IMR-90 (cell line): ENCODE measurements at regions not wholly inside any gene's neighbourhood (a gene's known extent, or its start where the extent isn't known, plus 50 kb on each side); places are given as distances from the start of the nearest gene placed in this dataset.

ENCODE experiments used
- ATAC-seq: fragments of 200-7000 bp; cut with Tn5 transposase; 2 replicates; pipeline ENCODE4 v1.9.1; 2020; ENCODE audit warnings: low read depth, mild to moderate bottlenecking, moderate library complexity
- BruUV-seq: library from RNA; stranded (reverse); fragments of 400-500 nt; replicated peaks from 2 replicates; lab custom pipeline; 2021; lab: Mats Ljungman, UMichigan
- CTCF ChIA-PET: fragments of 300-600 bp; formaldehyde crosslinking; extraction: SDS; loops from one replicate; lab custom pipeline; 2021; ENCODE audit warnings: antibody characterized with exemption; lab: Yijun Ruan, JAX
- POLR2A ChIA-PET: fragments of 300-600 bp; sonication (Branson Sonifier 250); formaldehyde crosslinking; loops from one replicate; lab custom pipeline; 2022; ENCODE audit warnings: antibody characterized with exemption; ENCODE audit not compliant: unreplicated experiment; lab: Charles Lee
- DNase-seq: peaks from one replicate; pipeline ENCODE4 v3.0.0; 2013
- H2AFZ ChIP-seq: replicated peaks from 2 replicates; pipeline ENCODE3; 2013; ENCODE audit warnings: low read length, mild to moderate bottlenecking; ENCODE audit not compliant: poor library complexity
- H2AK5ac ChIP-seq: 2 replicates; pipeline ENCODE4 v1.6.1; 2013; ENCODE audit warnings: low read depth, low read length, inconsistent platforms
- H2AK9ac ChIP-seq: replicated peaks from 2 replicates; pipeline ENCODE3; 2013; ENCODE audit warnings: mild to moderate bottlenecking, low read depth, low read length, moderate library complexity; ENCODE audit not compliant: poor library complexity
- H2BK120ac ChIP-seq: 2 replicates; pipeline ENCODE4 v1.6.1; 2013; ENCODE audit warnings: low read depth, low read length, inconsistent platforms
- H2BK15ac ChIP-seq: 3 replicates; pipeline ENCODE4 v1.6.1; 2013; ENCODE audit warnings: low read depth, low read length, inconsistent platforms
- H2BK20ac ChIP-seq: 2 replicates; pipeline ENCODE4 v1.6.1; 2013; ENCODE audit warnings: low read depth, mild to moderate bottlenecking, inconsistent platforms, low read length, moderate library complexity
- H2BK5ac ChIP-seq: 2 replicates; pipeline ENCODE4 v1.6.1; 2013; ENCODE audit warnings: mild to moderate bottlenecking, low read depth, low read length, inconsistent platforms; ENCODE audit not compliant: poor library complexity, severe bottlenecking
- H3K14ac ChIP-seq: replicated peaks from 2 replicates; pipeline ENCODE4 v1.6.1; 2013; ENCODE audit warnings: low read depth, low read length, inconsistent platforms
- H3K18ac ChIP-seq: 2 replicates; pipeline ENCODE4 v1.6.1; 2013; ENCODE audit warnings: low read depth, low read length, control low read depth
- H3K23ac ChIP-seq: 2 replicates; pipeline ENCODE4 v1.6.1; 2013; ENCODE audit warnings: low read depth, low read length, inconsistent platforms
- H3K27ac ChIP-seq: 2 replicates; pipeline ENCODE4 v1.5.1; 2013; ENCODE audit warnings: mild to moderate bottlenecking, control low read depth, low read length; ENCODE audit not compliant: insufficient read depth
- H3K27me3 ChIP-seq: 2 replicates; pipeline ENCODE4 v1.6.1; 2013; ENCODE audit warnings: low read length; ENCODE audit not compliant: control insufficient read depth, insufficient read depth
- H3K36me3 ChIP-seq: 2 replicates; pipeline ENCODE4 v1.6.1; 2013; ENCODE audit warnings: low read length, mixed read lengths; ENCODE audit not compliant: control insufficient read depth, insufficient read depth
- H3K4ac ChIP-seq: 2 replicates; pipeline ENCODE4 v1.6.1; 2013; ENCODE audit warnings: low read depth, low read length, inconsistent platforms
- H3K4me1 ChIP-seq: 2 replicates; pipeline ENCODE4 v1.6.1; 2013; ENCODE audit warnings: low read length, mixed read lengths; ENCODE audit not compliant: control insufficient read depth, insufficient read depth
- H3K4me2 ChIP-seq: 2 replicates; pipeline ENCODE4 v1.6.1; 2013; ENCODE audit warnings: low read depth, mild to moderate bottlenecking, control low read depth, low read length, moderate library complexity
- H3K4me3 ChIP-seq: 2 replicates; pipeline ENCODE4 v1.5.1; 2013; ENCODE audit warnings: low read depth, mild to moderate bottlenecking, control low read depth, low read length, moderate library complexity; ENCODE audit not compliant: insufficient read depth
- H3K56ac ChIP-seq: 2 replicates; pipeline ENCODE4 v1.6.1; 2013; ENCODE audit warnings: low read length, inconsistent platforms; ENCODE audit not compliant: insufficient read depth; ENCODE audit errors: extremely low read depth
- H3K79me1 ChIP-seq, 2 experiments: 2 replicates each; pipeline ENCODE4 v1.6.1; 2013; ENCODE audit warnings: low read length in 2 of 2, inconsistent platforms in 1 of 2, low read depth in 1 of 2
- H3K9ac ChIP-seq: 2 replicates; pipeline ENCODE4 v1.6.1; 2013; ENCODE audit warnings: low read depth, low read length, control low read depth
- H3K9me1 ChIP-seq: 2 replicates; pipeline ENCODE4 v1.6.1; 2013; ENCODE audit warnings: low read length, inconsistent platforms; ENCODE audit not compliant: insufficient read depth
- H3K9me3 ChIP-seq: 2 replicates; pipeline ENCODE4 v1.6.1; 2013; ENCODE audit warnings: low read length; ENCODE audit not compliant: control insufficient read depth, insufficient read depth
- H4K20me1 ChIP-seq: 2 replicates; pipeline ENCODE4 v1.6.1; 2013; ENCODE audit warnings: low read length, inconsistent platforms; ENCODE audit not compliant: insufficient read depth
- H4K5ac ChIP-seq: 2 replicates; pipeline ENCODE4 v1.6.1; 2013; ENCODE audit warnings: mild to moderate bottlenecking, low read depth, low read length, control low read depth
- H4K8ac ChIP-seq, 2 experiments: 2 replicates each; pipeline ENCODE4 v1.6.1; 2013; ENCODE audit warnings: low read depth in 2 of 2, low read length in 2 of 2, control low read depth in 1 of 2, inconsistent platforms in 1 of 2
- H4K91ac ChIP-seq: 2 replicates; pipeline ENCODE4 v1.6.1; 2013; ENCODE audit warnings: low read depth, low read length, inconsistent platforms; ENCODE audit not compliant: insufficient read depth
- BHLHE40 ChIP-seq: fragments of 150-350 bp; IDR thresholded peaks from 2 replicates; pipeline ENCODE4 v1.6.1; 2016; ENCODE audit warnings: mild to moderate bottlenecking, low read depth, low read length
- CEBPB ChIP-seq: IDR thresholded peaks from 2 replicates; pipeline ENCODE4 v1.6.1; 2012; ENCODE audit warnings: low read depth, low read length, improper control_type of control experiment
- CHD1 ChIP-seq: IDR thresholded peaks from 2 replicates; pipeline ENCODE4 v1.6.1; 2012; ENCODE audit warnings: low read depth, low read length, improper control_type of control experiment
- CTCF ChIP-seq: conservative IDR thresholded peaks from 2 replicates; pipeline ENCODE4 v1.5.1; 2012; ENCODE audit warnings: mild to moderate bottlenecking, low read depth, low read length, improper control_type of control experiment
- FOS ChIP-seq: fragments of 150-350 bp; IDR thresholded peaks from 2 replicates; pipeline ENCODE4 v1.6.1; 2016; ENCODE audit warnings: low read depth, low read length
- MXI1 ChIP-seq: IDR thresholded peaks from 2 replicates; pipeline ENCODE4 v1.6.1; 2012; ENCODE audit warnings: low read depth, mild to moderate bottlenecking, low read length, moderate library complexity, borderline replicate concordance
- NFE2L2 ChIP-seq: fragments of 150-350 bp; IDR thresholded peaks from 2 replicates; pipeline ENCODE4 v1.6.1; 2016; ENCODE audit warnings: low read depth, mild to moderate bottlenecking, low read length
- RAD21 ChIP-seq: IDR thresholded peaks from 2 replicates; pipeline ENCODE4 v1.6.1; 2012; ENCODE audit warnings: low read length, improper control_type of control experiment
- RFX5 ChIP-seq: IDR thresholded peaks from 2 replicates; pipeline ENCODE4 v1.8.0; 2012; ENCODE audit warnings: low read depth, mild to moderate bottlenecking, low read length, moderate library complexity
- dilution Hi-C: fragments of 300-500 bp; cut with HindIII; formaldehyde crosslinking; loops from one replicate; pipeline ENCODE4 v1.14.3; 2018; ENCODE audit warnings: low sequenced_read_pairs; ENCODE audit not compliant: unreplicated experiment
- in situ Hi-C: fragments of 300-500 bp; cut with MboI; formaldehyde crosslinking; loops from 3 replicates; pipeline ENCODE4 v1.14.3; 2019; ENCODE audit warnings: low sequenced_read_pairs, inconsistent platforms, mixed read lengths
- intact Hi-C: fragments of 100-400 bp; cut with micrococcal nuclease; formaldehyde crosslinking; loops from 2 replicates; pipeline ENCODE4 v1.10.0; 2022

GRCh38 chr11:16561150-16561549 lies 177.3 kb upstream of the C11orf58 start:
- intact Hi-C loops = no loop called here
- Histone ChIP-seq H2BK20ac (no peak overlapping the region), H3K36me3 (no peaks in the 10 kb centered on the region), H3K9me1 (peaks cover 2% of the 10 kb centered on the region; the same call in 1 of the 2 replicates), H3K23ac (no peak overlapping the region), H4K91ac (no peak overlapping the region), H4K5ac (no peak overlapping the region), H2BK5ac (no peak overlapping the region), H2AK5ac (no peak overlapping the region), H3K27ac (no peak overlapping the region), H2AK9ac (no peak overlapping the region), H3K9ac (no peak overlapping the region), H3K79me1 (peaks cover 7 to 17% of the 10 kb centered on the region in 2 experiments), H4K8ac (no peak overlapping the region), H3K4me3 (no peak overlapping the region), H3K9me3 (no peaks in the 10 kb centered on the region), H4K20me1 (peaks cover 11% of the 10 kb centered on the region; the same call in 1 of the 2 replicates), H3K4me1 (peaks cover 3% of the 10 kb centered on the region; the same call in 1 of the 2 replicates), H3K4me2 (peak overlapping the region; percentile 6; the same call in 1 of the 2 replicates), H2AFZ (no peak overlapping the region), H3K27me3 (no peaks in the 10 kb centered on the region), H3K56ac (no peak overlapping the region), H2BK120ac (no peak overlapping the region), H3K18ac (no peak overlapping the region), H2BK15ac (no peak overlapping the region), H3K14ac (no peak overlapping the region), H3K4ac (no peak overlapping the region)
- ChIA-PET POLR2A (no interaction called here), CTCF (no interaction called here)
- DNase-seq (peak; percentile 63), ATAC-seq (peak; percentile 92)
- dilution Hi-C loops = no loop called here
- BruUV-seq = no TSS peak
- in situ Hi-C loops = no loop called here
- no peak for TF ChIP-seq CHD1
- TF ChIP-seq NFE2L2 = no peak
- no peak for TF ChIP-seq CTCF
- no peak for TF ChIP-seq MXI1
- TF ChIP-seq RAD21 = no peak
- no peak for TF ChIP-seq BHLHE40
- TF ChIP-seq RFX5 = no peak
- no peak; the same call in 1 of the 2 replicates for TF ChIP-seq CEBPB
- no peak for TF ChIP-seq FOS
